SU-DHL-6 (cell line): ENCODE measurements at regions not wholly inside any gene's neighbourhood (a gene's known extent, or its start where the extent isn't known, plus 50 kb on each side); places are given as distances from the start of the nearest gene placed in this dataset.
"Not testable (repeated sequence)": the region's sequence is repeated elsewhere in the genome, so short reads cannot be mapped to it uniquely, and the experiment has no call there.

ENCODE experiments used
- H2AFZ ChIP-seq: fragments of 200-600 bp; sonication (generic); 2 replicates; pipeline ENCODE4 v1.6.1; 2014; ENCODE audit warnings: low read depth, mild to moderate bottlenecking, moderate library complexity, mixed read lengths, antibody characterized with exemption, low read length; ENCODE audit not compliant: severe bottlenecking
- H3F3A ChIP-seq: fragments of 200-600 bp; shearing (Covaris generic); 2 replicates; pipeline ENCODE4 v1.6.0; 2016; ENCODE audit warnings: antibody characterized with exemption, mild to moderate bottlenecking; ENCODE audit not compliant: insufficient read depth
- H3K27ac ChIP-seq: fragments of 200-600 bp; sonication (generic); 2 replicates; pipeline ENCODE4 v1.5.1; 2016; ENCODE audit warnings: low read depth, mild to moderate bottlenecking, low read length, moderate library complexity, mixed read lengths
- H3K27me3 ChIP-seq: fragments of 200-600 bp; sonication (generic), shearing (Covaris generic); 2 replicates; pipeline ENCODE4 v1.6.0; 2014; ENCODE audit warnings: mild to moderate bottlenecking, low read length
- H3K36me3 ChIP-seq: fragments of 200-600 bp; sonication (generic); 2 replicates; pipeline ENCODE4 v1.6.1; 2014; ENCODE audit warnings: mild to moderate bottlenecking, low read length, mixed read lengths
- H3K4me2 ChIP-seq: fragments of 300-600, 200-600 bp; shearing (Covaris generic), sonication (generic); 2 replicates; pipeline ENCODE4 v1.6.0; 2014; ENCODE audit warnings: low read length, low read depth, mild to moderate bottlenecking; ENCODE audit not compliant: poor library complexity, severe bottlenecking
- H3K4me3 ChIP-seq: fragments of 200-600 bp; sonication (generic); 2 replicates; pipeline ENCODE4 v1.5.1; 2014; ENCODE audit warnings: antibody characterized with exemption, low read length, mild to moderate bottlenecking, mixed read lengths; ENCODE audit not compliant: insufficient read depth, poor library complexity, severe bottlenecking
- H3K79me2 ChIP-seq: fragments of 200-600 bp; sonication (generic); 2 replicates; pipeline ENCODE4 v1.6.1; 2014; ENCODE audit warnings: mild to moderate bottlenecking, low read length, moderate library complexity; ENCODE audit not compliant: insufficient read depth
- H3K9ac ChIP-seq: fragments of 200-600 bp; sonication (generic); 2 replicates; pipeline ENCODE4 v1.7.0; 2014; ENCODE audit warnings: mild to moderate bottlenecking, low read length
- H3K9me2 ChIP-seq: fragments of 200-600 bp; sonication (generic); replicated peaks from 2 replicates; pipeline ENCODE4 v1.6.1; 2014; ENCODE audit warnings: low read length; ENCODE audit not compliant: insufficient read depth
- H3K9me3 ChIP-seq: fragments of 200-600 bp; sonication (generic); 2 replicates; pipeline ENCODE4 v1.6.1; 2014; ENCODE audit warnings: low read length, mixed read lengths; ENCODE audit not compliant: insufficient read depth
- H4K20me1 ChIP-seq: fragments of 200-600 bp; sonication (generic); 2 replicates; pipeline ENCODE4 v1.6.1; 2014; ENCODE audit warnings: low read depth, mild to moderate bottlenecking, antibody characterized with exemption, low read length, moderate library complexity, mixed read lengths
- CTCF ChIP-seq: fragments of 200-600 bp; sonication (generic); IDR thresholded peaks from one replicate; pipeline ENCODE4 v1.5.1; 2017; ENCODE audit warnings: antibody characterized with exemption, mild to moderate bottlenecking, low read length, moderate library complexity; ENCODE audit not compliant: insufficient read depth, poor library complexity, severe bottlenecking
- EZH2phosphoT487 ChIP-seq: fragments of 200-600 bp; sonication (generic), shearing (Covaris generic); conservative IDR thresholded peaks from 2 replicates; pipeline ENCODE4 v1.6.1; 2018; ENCODE audit warnings: mild to moderate bottlenecking, antibody characterized with exemption, low read length, moderate library complexity, mixed read lengths

GRCh38 chr2:18949871-18950270 is 360.5 kb upstream of the NT5C1B start:
- H3K27me3 ChIP-seq, result no peaks in the 10 kb centered on the region
- H3K27ac ChIP-seq, result no peak overlapping the region
- no peak overlapping the region for H2AFZ ChIP-seq
- H3K4me3 ChIP-seq, result no peak overlapping the region
- no peaks in the 10 kb centered on the region for H3F3A ChIP-seq
- no peaks in the 10 kb centered on the region for H3K9me3 ChIP-seq
- H4K20me1 ChIP-seq, result no peaks in the 10 kb centered on the region
- H3K9me2 ChIP-seq, result no peaks in the 10 kb centered on the region
- H3K4me2 ChIP-seq, result no peak overlapping the region
- H3K36me3 ChIP-seq, result no peaks in the 10 kb centered on the region
- H3K79me2 ChIP-seq, result no peaks in the 10 kb centered on the region
- H3K9ac ChIP-seq, result no peak overlapping the region
- TF ChIP-seq EZH2phosphoT487 (no peak), CTCF (no peak)

DNA sequence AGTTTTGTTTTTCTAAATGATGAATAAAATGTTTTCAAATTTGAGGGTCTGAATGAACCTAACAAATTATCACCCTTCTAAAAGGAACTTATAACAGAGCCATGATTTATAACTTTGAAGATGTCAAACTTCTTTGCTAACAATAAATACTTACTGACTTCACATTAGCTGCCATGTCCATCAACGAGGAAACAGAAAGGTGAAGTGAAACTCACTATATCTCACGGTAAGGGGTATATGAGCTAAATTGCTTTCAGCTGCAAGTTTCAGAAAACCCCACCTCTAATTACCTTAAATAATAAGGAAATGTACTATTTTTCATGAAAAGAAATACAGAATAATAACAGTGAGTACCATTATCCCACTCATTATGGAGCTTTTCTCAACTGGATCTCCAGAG is 350.8 kb upstream of the NT5C1B start:
- Histone ChIP-seq H2AFZ (no peak overlapping the region), H3K9me2 (no peaks in the 10 kb centered on the region), H3K27me3 (no peaks in the 10 kb centered on the region), H3K36me3 (no peaks in the 10 kb centered on the region), H3K27ac (no peak overlapping the region), H3K4me2 (no peak overlapping the region), H3K79me2 (no peaks in the 10 kb centered on the region), H3F3A (no peaks in the 10 kb centered on the region), H4K20me1 (no peaks in the 10 kb centered on the region), H3K9me3 (no peaks in the 10 kb centered on the region), H3K4me3 (no peak overlapping the region), H3K9ac (no peak overlapping the region)
- TF ChIP-seq EZH2phosphoT487 (no peak), CTCF (no peak)

- H3F3A ChIP-seq, H3K9me3 ChIP-seq, H3K4me3 ChIP-seq, H3K36me3 ChIP-seq, H3K4me2 ChIP-seq, H4K20me1 ChIP-seq, H3K9me2 ChIP-seq, H3K27ac ChIP-seq, H3K27me3 ChIP-seq, H2AFZ ChIP-seq, H3K79me2 ChIP-seq, H3K9ac ChIP-seq: not testable (repeated sequence)
Observed at GRCh38 chr2:18939740-18940139, 350.4 kb upstream of the NT5C1B start.

DNA sequence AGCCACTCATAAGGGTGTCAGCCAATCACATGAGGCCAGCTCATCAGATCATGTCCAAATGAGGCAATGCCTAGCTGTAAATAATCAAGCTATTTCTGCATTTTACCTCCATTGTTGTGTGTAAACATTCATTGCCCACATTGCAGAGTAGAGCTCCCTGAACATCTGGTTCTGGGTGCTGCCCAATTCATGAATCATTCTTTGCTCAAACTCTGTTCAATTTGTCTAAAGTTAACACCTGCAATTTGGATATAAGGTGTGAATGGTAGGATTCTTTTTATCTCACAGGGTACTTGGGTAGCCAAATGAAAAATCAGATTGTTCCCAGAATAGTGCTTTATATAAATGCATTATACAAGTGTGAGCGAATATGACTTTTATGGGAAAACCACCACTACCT is 345.5 kb upstream of the NT5C1B start:
- Histone ChIP-seq H3K27me3 (no peaks in the 10 kb centered on the region), H3K79me2 (no peaks in the 10 kb centered on the region), H3K9me2 (no peaks in the 10 kb centered on the region), H3K9ac (no peak overlapping the region), H3F3A (no peaks in the 10 kb centered on the region), H4K20me1 (no peaks in the 10 kb centered on the region), H3K36me3 (no peaks in the 10 kb centered on the region), H3K4me3 (no peak overlapping the region), H2AFZ (no peak overlapping the region), H3K27ac (no peak overlapping the region), H3K4me2 (no peak overlapping the region), H3K9me3 (no peaks in the 10 kb centered on the region)
- TF ChIP-seq EZH2phosphoT487 (no peak), CTCF (no peak)
